Endothelial cell of umbilical vein (primary cell): ENCODE measurements at regions not wholly inside any gene's neighbourhood (a gene's known extent, or its start where the extent isn't known, plus 50 kb on each side); places are given as distances from the start of the nearest gene placed in this dataset.

Experiments used
- BruUV-seq: library from RNA; stranded (reverse); fragments of 400-500 nt; replicated peaks from 2 replicates; lab custom pipeline; 2021; lab: Mats Ljungman, UMichigan
- CTCF ChIA-PET: fragments of 300-600, 350-600 bp; sonication (Branson Sonifier 250); formaldehyde crosslinking; loops from one replicate; lab custom pipeline; 2021; ENCODE audit warnings: antibody characterized with exemption, inconsistent platforms; lab: Charles Lee
- POLR2A ChIA-PET: fragments of 300-600, 350-600 bp; sonication (Branson Sonifier 250); formaldehyde crosslinking; loops from one replicate; lab custom pipeline; 2021; ENCODE audit warnings: antibody characterized with exemption, inconsistent platforms; lab: Charles Lee
- DNase-seq: peaks from one replicate; pipeline ENCODE4 v3.0.0-alpha.2; 2011; ENCODE audit warnings: low read depth, low spot score
- FAIRE-seq: peaks from 2 replicates; lab custom pipeline; 2011; peaks lifted over from hg19 to GRCh38; lab: Jason Lieb, UNC
- H2AFZ ChIP-seq: 2 replicates; pipeline ENCODE4 v1.6.0; 2012; ENCODE audit warnings: low read depth, low read length, control low read depth, inconsistent platforms
- H3K27ac ChIP-seq: 2 replicates; pipeline ENCODE4 v1.5.1; 2011; ENCODE audit warnings: low read depth, mild to moderate bottlenecking, control low read depth, low read length, moderate library complexity; ENCODE audit not compliant: insufficient read depth
- H3K27me3 ChIP-seq, 2 experiments: 2 replicates each; pipeline versions ENCODE4 v1.6.0 to v1.6.1; 2011; ENCODE audit warnings: low read length in 2 of 2, mixed read lengths in 1 of 2; ENCODE audit not compliant: control insufficient read depth in 2 of 2, insufficient read depth in 2 of 2
- H3K36me3 ChIP-seq, 2 experiments: 2 replicates in 1 of 2; 3 replicates in 1 of 2; pipeline ENCODE4 v1.5.1; 2011; ENCODE audit warnings: low read length in 2 of 2, mild to moderate bottlenecking in 1 of 2, moderate library complexity in 1 of 2; ENCODE audit not compliant: control insufficient read depth in 2 of 2, insufficient read depth in 2 of 2; ENCODE audit errors: extremely low read depth in 1 of 2
- H3K4me1 ChIP-seq: 3 replicates; pipeline ENCODE4 v1.5.1; 2011; ENCODE audit warnings: mild to moderate bottlenecking, low read length; ENCODE audit not compliant: control insufficient read depth, insufficient read depth; ENCODE audit errors: extremely low read depth
- H3K4me2 ChIP-seq: 2 replicates; pipeline ENCODE4 v1.6.1; 2011; ENCODE audit warnings: low read length, control low read depth, mixed read lengths; ENCODE audit not compliant: insufficient read depth
- H3K4me3 ChIP-seq, 3 experiments: fragments of 200-600 bp in 1 of 3; sonication (generic), shearing (Covaris generic) in 1 of 3; replicated peaks in 1 of 3; 2 replicates each; pipeline ENCODE4 v1.5.1; 2011 to 2016; ENCODE audit warnings: control low read depth in 3 of 3, low read length in 3 of 3, mild to moderate bottlenecking in 2 of 3, inconsistent platforms in 1 of 3, low read depth in 1 of 3, moderate library complexity in 1 of 3; ENCODE audit not compliant: insufficient read depth in 1 of 3
- H3K79me2 ChIP-seq: 2 replicates; pipeline ENCODE4 v1.6.0; 2012; ENCODE audit warnings: low read length, inconsistent platforms; ENCODE audit not compliant: control insufficient read depth, insufficient read depth
- H3K9ac ChIP-seq: replicated peaks from 2 replicates; pipeline ENCODE3; 2011; ENCODE audit warnings: low read length, control low read depth; ENCODE audit not compliant: insufficient read depth; ENCODE audit errors: extremely low read depth
- H3K9me1 ChIP-seq: replicated peaks from 3 replicates; pipeline ENCODE4 v1.6.0; 2011; ENCODE audit warnings: mild to moderate bottlenecking, low read length; ENCODE audit not compliant: control insufficient read depth, insufficient read depth; ENCODE audit errors: extremely low read depth
- H3K9me3 ChIP-seq: replicated peaks from 2 replicates; pipeline ENCODE4 v1.5.1; 2012; ENCODE audit warnings: low read length, inconsistent platforms; ENCODE audit not compliant: control insufficient read depth, insufficient read depth
- H4K20me1 ChIP-seq: replicated peaks from 2 replicates; pipeline ENCODE3; 2011; ENCODE audit warnings: mild to moderate bottlenecking, low read length; ENCODE audit not compliant: control insufficient read depth, insufficient read depth; ENCODE audit errors: extremely low read depth
- EZH2 ChIP-seq: IDR thresholded peaks from 2 replicates; pipeline ENCODE4 v1.6.1; 2012; ENCODE audit warnings: borderline replicate concordance, low read depth, mild to moderate bottlenecking, moderate library complexity, low read length, inconsistent platforms; ENCODE audit not compliant: severe bottlenecking
- FOS ChIP-seq: IDR thresholded peaks from 2 replicates; pipeline ENCODE4 v1.6.1; 2011; ENCODE audit warnings: mild to moderate bottlenecking, low read length, moderate library complexity, borderline replicate concordance; ENCODE audit not compliant: insufficient read depth
- GATA2 ChIP-seq: IDR thresholded peaks from 2 replicates; pipeline ENCODE4 v1.7.0; 2011; ENCODE audit warnings: low read depth, mild to moderate bottlenecking, moderate library complexity, mixed read lengths, low read length; ENCODE audit not compliant: insufficient read length, insufficient read depth
- JUN ChIP-seq: IDR thresholded peaks from 2 replicates; pipeline ENCODE4 v1.6.1; 2011; ENCODE audit warnings: borderline replicate concordance, low read depth; ENCODE audit not compliant: insufficient read length, insufficient read depth
- MYC ChIP-seq: IDR thresholded peaks from one replicate; pipeline ENCODE4 v1.6.1; 2011; ENCODE audit warnings: mild to moderate bottlenecking, low read depth, low read length
- POLR2A ChIP-seq: IDR thresholded peaks from 2 replicates; pipeline ENCODE4 v1.6.1; 2012; ENCODE audit warnings: low read depth, mild to moderate bottlenecking, control low read depth, low read length
- POLR2AphosphoS5 ChIP-seq: IDR thresholded peaks from 2 replicates; pipeline ENCODE4 v1.6.1; 2012; ENCODE audit warnings: low read depth, mild to moderate bottlenecking, control low read depth, low read length, moderate library complexity; ENCODE audit not compliant: insufficient read depth
- dilution Hi-C: fragments of 300-500 bp; cut with MboI; formaldehyde crosslinking; loops from one replicate; pipeline ENCODE4 v1.15.0; 2019; ENCODE audit warnings: low sequenced_read_pairs; ENCODE audit not compliant: extremely low pct_ligation_motif_present
- intact Hi-C: fragments of 100-400 bp; cut with micrococcal nuclease; formaldehyde crosslinking; loops from one replicate; pipeline ENCODE4 v1.10.0; 2022
- TF ChIP-seq, protein P1 (sequence below): IDR thresholded peaks from 2 replicates; pipeline ENCODE4 v1.6.1; 2011; ENCODE audit not compliant: insufficient read depth, insufficient read length
- TF ChIP-seq, protein P2 (sequence below), 2 donors: IDR thresholded peaks; 1 replicate in 1 of 2; 2 replicates in 1 of 2; pipeline ENCODE4 v1.5.1; 2011; ENCODE audit warnings: low read length in 2 of 2, mild to moderate bottlenecking in 2 of 2, moderate library complexity in 2 of 2, control low read depth in 1 of 2, inconsistent platforms in 1 of 2, low read depth in 1 of 2; ENCODE audit not compliant: insufficient read depth in 1 of 2; ENCODE audit errors: extremely low read depth in 1 of 2

DNA sequence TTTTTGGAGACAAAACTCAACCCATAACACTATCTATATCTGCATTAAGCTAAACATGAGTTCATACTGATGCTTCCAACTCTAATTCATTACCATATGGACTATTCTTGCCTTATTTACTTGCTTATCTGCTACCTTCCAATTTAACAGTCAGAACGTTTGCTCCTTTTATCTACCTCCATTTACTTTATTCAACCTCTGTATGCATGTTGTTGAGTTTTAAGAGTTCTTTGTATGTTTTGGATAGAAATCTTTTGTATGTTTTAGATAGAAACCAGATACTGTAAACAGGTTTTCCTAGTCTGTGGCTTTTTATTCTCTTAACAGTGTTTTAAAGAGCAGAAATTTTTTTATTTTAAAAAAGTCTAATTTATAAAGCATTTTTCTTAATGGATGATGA, 542.2 kb upstream of the NDST4 start:
- TF ChIP-seq, protein P1, sequence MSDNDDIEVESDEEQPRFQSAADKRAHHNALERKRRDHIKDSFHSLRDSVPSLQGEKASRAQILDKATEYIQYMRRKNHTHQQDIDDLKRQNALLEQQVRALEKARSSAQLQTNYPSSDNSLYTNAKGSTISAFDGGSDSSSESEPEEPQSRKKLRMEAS: no peak
- TF ChIP-seq, protein P2, sequence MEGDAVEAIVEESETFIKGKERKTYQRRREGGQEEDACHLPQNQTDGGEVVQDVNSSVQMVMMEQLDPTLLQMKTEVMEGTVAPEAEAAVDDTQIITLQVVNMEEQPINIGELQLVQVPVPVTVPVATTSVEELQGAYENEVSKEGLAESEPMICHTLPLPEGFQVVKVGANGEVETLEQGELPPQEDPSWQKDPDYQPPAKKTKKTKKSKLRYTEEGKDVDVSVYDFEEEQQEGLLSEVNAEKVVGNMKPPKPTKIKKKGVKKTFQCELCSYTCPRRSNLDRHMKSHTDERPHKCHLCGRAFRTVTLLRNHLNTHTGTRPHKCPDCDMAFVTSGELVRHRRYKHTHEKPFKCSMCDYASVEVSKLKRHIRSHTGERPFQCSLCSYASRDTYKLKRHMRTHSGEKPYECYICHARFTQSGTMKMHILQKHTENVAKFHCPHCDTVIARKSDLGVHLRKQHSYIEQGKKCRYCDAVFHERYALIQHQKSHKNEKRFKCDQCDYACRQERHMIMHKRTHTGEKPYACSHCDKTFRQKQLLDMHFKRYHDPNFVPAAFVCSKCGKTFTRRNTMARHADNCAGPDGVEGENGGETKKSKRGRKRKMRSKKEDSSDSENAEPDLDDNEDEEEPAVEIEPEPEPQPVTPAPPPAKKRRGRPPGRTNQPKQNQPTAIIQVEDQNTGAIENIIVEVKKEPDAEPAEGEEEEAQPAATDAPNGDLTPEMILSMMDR (IDR thresholded peaks at IDR 0.05; ENCODE audit: extremely low read depth in 1 of 2, insufficient read depth in 1 of 2, low read depth in 1 of 2, low read length in 2 of 2): no peak
- intact Hi-C loops (no loop called here), dilution Hi-C loops (no loop called here)
- ChIA-PET POLR2A (no interaction called here), CTCF (no interaction called here)
- H3K79me2 ChIP-seq: no peaks in the 10 kb centered on the region
- H3K4me1 ChIP-seq: no peaks in the 10 kb centered on the region
- H3K36me3 ChIP-seq: no peaks in the 10 kb centered on the region
- H3K27ac ChIP-seq: no peak overlapping the region
- peaks cover 4% of the 10 kb centered on the region for H3K9me3 ChIP-seq
- H3K4me3 ChIP-seq: no peak overlapping the region
- BruUV-seq: no TSS peak
- H3K4me2 ChIP-seq: no peak overlapping the region
- H3K27me3 ChIP-seq: no peaks in the 10 kb centered on the region
- H4K20me1 ChIP-seq: no peaks in the 10 kb centered on the region
- DNase-seq (no peak), FAIRE-seq (no peak)
- H2AFZ ChIP-seq: no peak overlapping the region
- no peak overlapping the region for H3K9ac ChIP-seq
- H3K9me1 ChIP-seq: no peaks in the 10 kb centered on the region

DNA sequence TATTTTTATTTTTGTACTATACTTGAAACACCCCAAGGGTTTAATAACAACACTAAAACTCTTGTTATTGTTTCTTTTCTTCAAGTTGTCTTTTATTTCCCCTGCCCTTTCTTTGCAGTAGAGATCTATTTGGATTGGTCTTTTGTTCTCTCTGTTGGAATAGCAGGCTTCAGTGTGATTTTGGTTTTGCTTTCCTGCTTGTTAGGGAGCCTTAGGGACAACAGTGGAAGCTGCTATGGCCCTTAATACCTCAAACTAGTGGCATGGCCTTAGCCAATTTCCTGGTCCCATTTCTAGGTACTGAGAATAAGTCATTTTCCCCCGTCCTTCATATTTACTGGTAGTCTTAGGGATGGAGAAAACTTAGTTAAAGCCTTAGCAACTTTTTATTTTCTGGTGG, 535.4 kb upstream of the NDST4 start:
- Histone ChIP-seq H3K4me1 (no peaks in the 10 kb centered on the region), H3K27me3 (no peaks in the 10 kb centered on the region), H4K20me1 (no peaks in the 10 kb centered on the region), H3K9me3 (peaks cover 2% of the 10 kb centered on the region), H2AFZ (no peak overlapping the region), H3K36me3 (no peaks in the 10 kb centered on the region), H3K9me1 (no peaks in the 10 kb centered on the region), H3K9ac (no peak overlapping the region), H3K4me3 (no peak overlapping the region), H3K79me2 (no peaks in the 10 kb centered on the region), H3K27ac (no peak overlapping the region), H3K4me2 (no peak overlapping the region)
- no peak for TF ChIP-seq FOS
- TF ChIP-seq JUN: no peak
- TF ChIP-seq, protein P2 (IDR thresholded peaks at IDR 0.05; ENCODE audit: extremely low read depth in 1 of 2, insufficient read depth in 1 of 2, low read depth in 1 of 2, low read length in 2 of 2): no peak
- no peak for TF ChIP-seq POLR2A
- TF ChIP-seq POLR2AphosphoS5: no peak
- TF ChIP-seq, protein P1: no peak
- no peak for TF ChIP-seq MYC
- no peak for TF ChIP-seq GATA2
- no peak for TF ChIP-seq EZH2
- ChIA-PET POLR2A (no interaction called here), CTCF (no interaction called here)
- DNase-seq (no peak), FAIRE-seq (no peak)
- no TSS peak for BruUV-seq
- dilution Hi-C loops: no loop called here
- intact Hi-C loops: no loop called here
